Breast epithelium (tissue), 3 donors: ENCODE measurements at regions not wholly inside any gene's neighbourhood (a gene's known extent, or its start where the extent isn't known, plus 50 kb on each side); places are given as distances from the start of the nearest gene placed in this dataset.

Experiments used
- CTCF ChIP-seq, 3 donors: fragments of 450-650 bp; IDR thresholded peaks; one replicate each; pipeline ENCODE4 v1.5.1; 2016 to 2017; ENCODE audit warnings: antibody characterized with exemption in 3 of 3, mild to moderate bottlenecking in 3 of 3, moderate library complexity in 3 of 3
- POLR2A ChIP-seq: fragments of 450-650 bp; IDR thresholded peaks from one replicate; pipeline ENCODE4 v1.6.1; 2016; ENCODE audit warnings: antibody characterized with exemption, mild to moderate bottlenecking, moderate library complexity
- POLR2AphosphoS5 ChIP-seq, 3 donors: sonication (generic); formaldehyde crosslinking; IDR thresholded peaks; one replicate each; pipeline ENCODE4 v1.6.1; 2017; ENCODE audit warnings: antibody characterized with exemption in 3 of 3

- no peak for TF ChIP-seq CTCF (IDR thresholded peaks at IDR 0.05)
- no peak for TF ChIP-seq POLR2A
- TF ChIP-seq POLR2AphosphoS5 (IDR thresholded peaks at IDR 0.05) = no peak
Measured at GRCh38 chr6:14826456-14826855, 419.4 kb upstream of the JARID2 start.
